DND-41 (cell line): ENCODE measurements at regions not wholly inside any gene's neighbourhood (a gene's known extent, or its start where the extent isn't known, plus 50 kb on each side); places are given as distances from the start of the nearest gene placed in this dataset.

ENCODE experiments used
- CTCF ChIP-seq: IDR thresholded peaks from 2 replicates; pipeline ENCODE4 v1.5.1; 2012; ENCODE audit warnings: borderline replicate concordance, low read length, moderate library complexity, mild to moderate bottlenecking; ENCODE audit not compliant: poor library complexity, severe bottlenecking; ENCODE audit errors: extremely low read depth
- EZH2 ChIP-seq: IDR thresholded peaks from 3 replicates; pipeline ENCODE4 v1.6.1; 2012; ENCODE audit warnings: borderline replicate concordance, low read depth, mild to moderate bottlenecking, moderate library complexity, low read length, inconsistent platforms; ENCODE audit not compliant: severe bottlenecking

DNA sequence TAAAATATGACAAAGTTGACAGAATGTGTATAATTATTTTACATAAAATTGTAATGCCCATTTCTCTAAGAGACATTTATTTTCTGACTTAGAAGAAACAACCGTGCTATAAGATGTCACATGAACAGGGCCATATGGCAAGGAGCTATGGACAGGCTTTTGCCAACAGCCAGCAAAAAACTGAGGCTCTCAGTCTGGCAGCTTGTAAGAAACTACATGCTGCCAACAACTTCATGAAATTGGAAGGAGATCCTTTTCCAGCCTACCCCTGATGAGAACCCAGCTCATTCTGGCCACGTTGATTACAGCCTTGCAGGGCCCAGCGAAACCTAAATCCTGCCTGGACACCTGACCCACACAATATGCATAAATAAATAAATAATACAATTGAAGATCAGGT lies 250.3 kb upstream of the ARSJ start:
- TF ChIP-seq CTCF (no peak), EZH2 (no peak)
